SK-N-MC (cell line): ENCODE measurements at regions not wholly inside any gene's neighbourhood (a gene's known extent, or its start where the extent isn't known, plus 50 kb on each side); places are given as distances from the start of the nearest gene placed in this dataset.

ENCODE experiments used
- EZH2 ChIP-seq: fragments of 200-600 bp; sonication (generic); IDR thresholded peaks from one replicate; pipeline ENCODE4 v1.6.1; 2017; ENCODE audit warnings: antibody characterized with exemption
- FOXP2 ChIP-seq: optimal IDR thresholded peaks from 2 replicates; pipeline ENCODE3; 2011; ENCODE audit warnings: mild to moderate bottlenecking, moderate library complexity; ENCODE audit not compliant: insufficient read depth; ENCODE audit errors: extremely low read length, control extremely low read depth
- POLR2AphosphoS5 ChIP-seq: IDR thresholded peaks from 2 replicates; pipeline ENCODE4 v1.6.1; 2012; ENCODE audit warnings: mild to moderate bottlenecking, low read depth, low read length, borderline replicate concordance

DNA sequence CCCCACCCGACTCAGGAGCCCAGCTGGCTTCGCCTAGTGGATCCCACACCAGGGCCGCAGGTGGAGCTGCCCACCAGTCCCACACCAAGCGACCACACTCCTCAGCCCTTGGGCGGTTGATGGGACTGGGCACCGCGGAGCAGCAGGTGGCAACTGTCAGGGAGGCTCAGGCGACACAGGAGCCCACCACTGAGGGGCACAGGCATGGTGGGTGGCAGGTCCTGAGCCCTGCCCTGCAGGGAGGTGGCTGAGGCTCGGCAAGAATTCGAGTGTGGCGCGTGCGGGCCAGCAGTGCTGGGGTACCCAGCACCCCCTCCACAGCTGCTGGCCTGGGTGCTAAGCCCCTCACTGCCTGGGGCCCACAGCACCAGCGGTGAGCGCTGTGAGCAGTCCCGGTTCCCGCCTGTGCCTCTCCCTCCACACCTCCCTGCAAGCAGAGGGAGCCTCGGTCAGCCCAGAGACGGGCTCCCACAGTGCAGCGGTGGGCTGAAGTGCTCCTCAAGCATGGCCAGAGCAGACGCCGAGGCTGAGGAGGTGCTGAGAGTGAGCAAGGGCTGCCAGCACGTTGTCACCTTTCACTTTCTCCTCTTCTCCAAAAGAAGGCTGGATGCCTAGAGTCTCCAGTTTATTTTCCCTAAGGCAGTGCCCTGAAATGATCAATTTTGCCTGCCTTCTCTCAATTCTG, 1440.7 kb upstream of the ZEB2 start:
- no peak for TF ChIP-seq POLR2AphosphoS5
- TF ChIP-seq EZH2 = no peak
- no peak for TF ChIP-seq FOXP2
